GM12865 (cell line): ENCODE measurements at regions not wholly inside any gene's neighbourhood (a gene's known extent, or its start where the extent isn't known, plus 50 kb on each side); places are given as distances from the start of the nearest gene placed in this dataset.

Source experiments
- DNase-seq: peaks from one replicate; pipeline ENCODE4 v3.0.0; 2010; ENCODE audit warnings: low read depth
- H3K4me3 ChIP-seq: 2 replicates; pipeline ENCODE4 v1.5.1; 2011; ENCODE audit warnings: mild to moderate bottlenecking, low read depth, low read length, control low read depth
- TF ChIP-seq, protein P1 (sequence below): IDR thresholded peaks from 2 replicates; pipeline ENCODE4 v1.5.1; 2011; ENCODE audit warnings: low read length, control low read depth, low read depth, inconsistent platforms; ENCODE audit not compliant: insufficient read depth; ENCODE audit errors: missing control alignments

DNA sequence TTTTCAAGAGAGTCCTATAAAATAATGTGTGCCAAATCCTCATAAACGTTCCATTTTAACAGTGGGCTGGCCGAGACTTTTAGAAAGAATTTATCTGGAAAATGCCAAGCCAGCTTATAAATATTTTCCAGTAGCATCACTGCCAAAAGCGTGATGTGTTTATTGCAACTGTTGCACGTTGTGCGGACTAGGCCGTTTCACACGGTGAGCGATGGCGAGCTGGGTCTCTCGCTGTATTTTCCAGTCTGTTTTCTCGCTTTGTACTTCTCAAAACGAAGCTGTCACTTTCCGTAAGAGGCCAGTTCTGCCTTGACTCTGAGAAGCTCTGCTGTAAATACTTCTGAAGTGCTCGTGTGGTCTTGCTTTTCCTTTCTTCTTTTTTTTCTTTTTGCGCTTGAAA is 65.0 kb upstream of the ZNF236 start:
- TF ChIP-seq, protein P1, sequence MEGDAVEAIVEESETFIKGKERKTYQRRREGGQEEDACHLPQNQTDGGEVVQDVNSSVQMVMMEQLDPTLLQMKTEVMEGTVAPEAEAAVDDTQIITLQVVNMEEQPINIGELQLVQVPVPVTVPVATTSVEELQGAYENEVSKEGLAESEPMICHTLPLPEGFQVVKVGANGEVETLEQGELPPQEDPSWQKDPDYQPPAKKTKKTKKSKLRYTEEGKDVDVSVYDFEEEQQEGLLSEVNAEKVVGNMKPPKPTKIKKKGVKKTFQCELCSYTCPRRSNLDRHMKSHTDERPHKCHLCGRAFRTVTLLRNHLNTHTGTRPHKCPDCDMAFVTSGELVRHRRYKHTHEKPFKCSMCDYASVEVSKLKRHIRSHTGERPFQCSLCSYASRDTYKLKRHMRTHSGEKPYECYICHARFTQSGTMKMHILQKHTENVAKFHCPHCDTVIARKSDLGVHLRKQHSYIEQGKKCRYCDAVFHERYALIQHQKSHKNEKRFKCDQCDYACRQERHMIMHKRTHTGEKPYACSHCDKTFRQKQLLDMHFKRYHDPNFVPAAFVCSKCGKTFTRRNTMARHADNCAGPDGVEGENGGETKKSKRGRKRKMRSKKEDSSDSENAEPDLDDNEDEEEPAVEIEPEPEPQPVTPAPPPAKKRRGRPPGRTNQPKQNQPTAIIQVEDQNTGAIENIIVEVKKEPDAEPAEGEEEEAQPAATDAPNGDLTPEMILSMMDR: no peak
- no peak for DNase-seq
- no peak overlapping the region for H3K4me3 ChIP-seq

DNA sequence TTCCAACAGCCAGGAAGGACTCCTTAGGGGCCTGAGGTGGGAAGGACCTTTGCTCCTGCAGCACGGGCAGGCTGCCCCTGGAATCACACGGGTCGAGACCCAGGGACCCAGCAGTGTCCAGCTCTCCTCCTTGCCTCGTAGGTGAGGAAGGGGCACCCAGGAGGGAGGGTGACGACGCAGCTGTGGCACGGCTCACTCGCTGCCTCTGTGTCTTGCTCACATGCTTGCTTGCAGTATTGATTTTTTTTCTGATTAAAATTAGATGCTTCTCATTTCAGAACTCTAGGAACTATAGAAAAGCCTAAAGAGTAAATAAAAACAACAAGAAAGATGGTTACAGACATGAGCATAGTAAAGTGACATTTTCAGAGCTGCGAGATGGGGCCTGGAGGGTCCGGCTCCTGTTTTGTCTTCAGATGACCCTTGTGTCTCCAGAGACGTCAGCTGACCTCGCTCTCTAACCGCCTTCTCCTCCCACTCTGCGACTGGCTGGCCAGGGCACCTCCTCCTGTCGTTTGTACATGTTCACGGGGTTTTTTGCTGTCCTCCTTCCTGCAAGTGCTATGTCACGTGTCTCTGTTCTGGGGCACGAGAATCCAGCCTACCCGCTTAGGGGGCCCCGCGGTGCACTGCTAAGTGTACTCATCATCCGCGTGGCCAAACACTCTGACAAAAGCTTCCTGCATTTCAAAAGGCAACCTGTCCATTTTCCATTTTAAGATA is 65.7 kb upstream of the ZNF236 start:
- no peak for DNase-seq
- no peak overlapping the region for H3K4me3 ChIP-seq
- TF ChIP-seq, protein P1: no peak

DNA sequence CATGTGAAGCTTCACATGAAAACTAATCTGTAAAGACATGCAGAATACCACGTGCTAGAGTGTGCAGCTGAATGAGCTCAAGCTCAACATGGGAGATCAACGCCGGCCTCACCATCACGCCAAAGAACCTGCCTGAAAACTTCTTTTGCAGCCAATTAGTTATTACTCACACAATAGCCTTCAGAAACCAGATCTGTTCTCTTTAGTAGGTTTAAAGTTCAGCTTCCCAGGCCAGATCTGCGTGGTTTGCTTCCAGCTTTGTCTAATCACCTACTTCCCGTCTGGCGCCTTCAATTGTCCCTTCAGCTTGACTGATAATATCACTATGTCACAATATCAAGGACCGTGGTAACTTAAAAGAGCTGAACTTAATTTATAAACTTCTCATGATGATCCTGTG is 68.0 kb upstream of the ZNF236 start:
- TF ChIP-seq, protein P1: no peak
- no peak overlapping the region for H3K4me3 ChIP-seq
- DNase-seq: no peak

DNA sequence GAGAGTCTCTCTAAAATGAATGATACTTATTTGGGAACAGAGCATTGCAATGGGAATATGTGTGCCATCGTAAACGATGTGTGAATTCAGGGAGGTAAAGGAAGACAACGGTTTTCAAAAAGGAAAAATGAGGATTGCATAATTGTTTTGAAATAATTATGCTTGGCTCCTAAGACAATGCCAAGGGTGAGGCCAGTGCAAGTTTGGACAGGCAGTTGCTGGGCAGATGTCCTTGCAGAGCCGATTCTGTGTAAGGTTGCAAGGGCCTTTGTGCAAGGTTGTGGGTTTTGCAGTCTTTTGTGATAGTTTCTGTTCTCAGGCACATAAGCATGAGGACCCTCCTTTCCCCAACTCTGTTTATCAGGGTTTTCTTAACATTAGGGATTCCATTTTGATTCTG is 70.0 kb upstream of the ZNF236 start:
- no peak overlapping the region for H3K4me3 ChIP-seq
- TF ChIP-seq, protein P1: no peak
- DNase-seq: no peak

DNA sequence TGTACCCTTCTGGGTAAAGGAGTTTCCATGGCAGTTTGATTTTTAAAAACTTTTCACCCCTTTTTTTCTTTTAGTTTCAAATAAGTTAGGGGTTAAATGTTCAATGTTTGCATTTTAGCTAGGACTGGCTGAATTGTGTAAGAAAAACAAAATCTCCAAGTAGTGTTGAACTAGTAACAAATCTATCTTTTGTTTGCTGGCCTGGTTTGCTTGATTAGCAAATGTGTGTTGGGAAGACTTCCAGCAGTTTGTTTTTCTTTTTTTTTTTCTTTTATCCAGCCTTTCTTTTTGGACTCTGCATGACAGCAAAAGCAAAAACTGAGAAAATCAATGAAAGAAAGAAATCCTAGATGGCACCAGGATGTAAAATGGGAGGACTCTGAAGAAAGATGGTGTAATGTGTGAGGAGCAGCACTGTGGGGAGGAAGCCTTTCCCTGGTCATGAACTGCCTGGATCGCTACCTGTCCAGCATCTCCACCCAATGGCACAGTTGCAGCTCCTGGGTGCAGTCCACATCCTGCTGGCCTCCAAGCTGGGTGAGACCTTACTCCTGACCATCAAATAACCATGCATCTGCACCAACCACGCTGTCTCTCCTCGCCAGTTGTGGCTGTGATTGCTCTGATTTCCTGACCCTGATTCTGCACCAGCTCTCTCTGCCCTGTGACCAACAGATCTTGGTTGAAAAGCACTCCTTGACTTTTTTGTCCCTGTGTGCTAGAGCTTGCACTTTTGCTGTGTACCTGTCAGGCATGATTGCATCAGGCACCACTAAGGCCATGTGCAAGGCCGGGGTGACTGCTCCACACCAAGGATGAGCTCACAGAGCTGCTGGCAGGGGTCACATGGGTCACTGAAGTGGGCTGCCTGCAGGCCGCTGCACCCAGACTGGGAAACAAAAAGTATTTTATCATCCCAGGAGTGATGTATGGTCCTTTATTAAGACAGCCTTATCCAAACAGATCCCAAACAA is 71.2 kb upstream of the ZNF236 start:
- TF ChIP-seq, protein P1: no peak
- no peak for DNase-seq
- no peak overlapping the region for H3K4me3 ChIP-seq

DNA sequence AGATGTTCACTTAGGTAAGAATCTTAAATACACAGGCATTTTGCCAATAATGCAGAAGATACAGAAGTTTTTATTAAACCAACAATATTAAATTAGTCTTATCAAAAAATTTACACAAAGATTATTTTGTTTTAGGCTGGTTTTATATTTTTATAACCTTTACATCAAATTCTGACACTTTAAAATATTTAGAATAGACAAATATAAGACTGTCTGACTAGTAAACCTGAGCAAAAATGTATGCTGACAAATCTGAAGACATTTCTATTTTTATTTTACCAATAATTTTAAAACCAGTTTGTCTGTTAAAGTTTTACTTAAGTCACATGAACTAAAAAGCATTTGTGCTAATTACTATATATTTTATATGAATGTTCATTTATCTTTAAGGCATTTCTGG is 72.1 kb upstream of the ZNF236 start:
- no peak for DNase-seq
- no peak overlapping the region for H3K4me3 ChIP-seq
- TF ChIP-seq, protein P1: no peak
